ENCODE measurements at regions not wholly inside any gene's neighbourhood (a gene's known extent, or its start where the extent isn't known, plus 50 kb on each side); places are given as distances from the start of the nearest gene placed in this dataset.

DNA sequence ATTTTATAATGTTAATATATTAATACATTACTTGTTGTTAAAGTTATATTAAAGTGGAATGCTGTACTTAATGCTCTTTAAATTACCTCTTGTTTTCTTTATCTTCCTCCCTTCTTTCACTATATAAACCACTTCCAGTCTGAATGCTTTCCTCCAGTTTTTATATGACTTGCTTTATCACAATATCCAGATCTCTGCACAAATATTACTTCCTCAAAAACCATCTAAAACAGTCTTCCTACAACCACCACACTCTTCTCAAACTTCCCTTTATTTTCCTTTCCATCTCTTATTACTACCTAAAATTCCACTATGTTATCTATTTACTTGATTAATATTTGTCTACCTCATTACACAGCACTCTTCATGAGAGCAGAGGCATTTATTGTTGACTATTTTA is 956.6 kb downstream of the LRFN5 start:
- no peak for FAIRE-seq
- Histone ChIP-seq H3K9ac (ENCODE audit: low read length in 3 of 3) (no peak overlapping the region), H3K4me3 (ENCODE audit: low read length in 3 of 3) (no peak overlapping the region), H3K9me3 (ENCODE audit: control insufficient read depth in 2 of 3, insufficient read depth in 1 of 3, low read length in 3 of 3) (no peaks in the 10 kb centered on the region), H3K27ac (ENCODE audit: low read depth in 2 of 2, low read length in 2 of 2) (no peak overlapping the region), H3K36me3 (ENCODE audit: control insufficient read depth in 2 of 3, insufficient read depth in 3 of 3, low read length in 3 of 3) (no peaks in the 10 kb centered on the region), H3K4me1 (ENCODE audit: control insufficient read depth in 2 of 3, insufficient read depth in 2 of 3, low read depth in 1 of 3, low read length in 3 of 3) (peaks cover 0 to 3% (median 0%) of the 10 kb centered on the region in 3 donors), H3K27me3 (ENCODE audit: control insufficient read depth, insufficient read depth, low read length) (no peaks in the 10 kb centered on the region)
- no peak for TF ChIP-seq CTCF (IDR thresholded peaks at IDR 0.05; ENCODE audit: borderline replicate concordance, extremely low read depth, insufficient read depth)
- intact Hi-C loops (cut with DNase I), result no loop called here
- DNase-seq, result no peak

GRCh38 chr14:42556551-42556950 is 949.9 kb downstream of the LRFN5 start:
- Histone ChIP-seq H3K36me3 (ENCODE audit: control insufficient read depth in 2 of 3, insufficient read depth in 3 of 3, low read length in 3 of 3) (no peaks in the 10 kb centered on the region), H3K27me3 (ENCODE audit: control insufficient read depth, insufficient read depth, low read length) (no peaks in the 10 kb centered on the region), H3K9ac (ENCODE audit: low read length in 3 of 3) (no peak overlapping the region), H3K9me3 (ENCODE audit: control insufficient read depth in 2 of 3, insufficient read depth in 1 of 3, low read length in 3 of 3) (no peaks in the 10 kb centered on the region), H3K4me3 (ENCODE audit: low read length in 3 of 3) (no peak overlapping the region), H3K4me1 (ENCODE audit: control insufficient read depth in 2 of 3, insufficient read depth in 2 of 3, low read depth in 1 of 3, low read length in 3 of 3) (no peaks in the 10 kb centered on the region), H3K27ac (ENCODE audit: low read depth in 2 of 2, low read length in 2 of 2) (no peak overlapping the region)
- no peak for TF ChIP-seq CTCF (IDR thresholded peaks at IDR 0.05; ENCODE audit: borderline replicate concordance, extremely low read depth, insufficient read depth)
- intact Hi-C loops (cut with DNase I), result no loop called here
- no peak for DNase-seq
- FAIRE-seq, result no peak

GRCh38 chr14:42555365-42555764 is 948.7 kb downstream of the LRFN5 start:
- Histone ChIP-seq H3K27me3 (ENCODE audit: control insufficient read depth, insufficient read depth, low read length) (no peaks in the 10 kb centered on the region), H3K27ac (ENCODE audit: low read depth in 2 of 2, low read length in 2 of 2) (no peak overlapping the region), H3K4me1 (ENCODE audit: control insufficient read depth in 2 of 3, insufficient read depth in 2 of 3, low read depth in 1 of 3, low read length in 3 of 3) (no peaks in the 10 kb centered on the region), H3K4me3 (ENCODE audit: low read length in 3 of 3) (no peak overlapping the region), H3K9me3 (ENCODE audit: control insufficient read depth in 2 of 3, insufficient read depth in 1 of 3, low read length in 3 of 3) (no peaks in the 10 kb centered on the region), H3K36me3 (ENCODE audit: control insufficient read depth in 2 of 3, insufficient read depth in 3 of 3, low read length in 3 of 3) (no peaks in the 10 kb centered on the region), H3K9ac (ENCODE audit: low read length in 3 of 3) (no peak overlapping the region)
- TF ChIP-seq CTCF (IDR thresholded peaks at IDR 0.05; ENCODE audit: borderline replicate concordance, extremely low read depth, insufficient read depth), result no peak
- intact Hi-C loops (cut with DNase I), result no loop called here
- DNase-seq (no peak), FAIRE-seq (no peak)

DNA sequence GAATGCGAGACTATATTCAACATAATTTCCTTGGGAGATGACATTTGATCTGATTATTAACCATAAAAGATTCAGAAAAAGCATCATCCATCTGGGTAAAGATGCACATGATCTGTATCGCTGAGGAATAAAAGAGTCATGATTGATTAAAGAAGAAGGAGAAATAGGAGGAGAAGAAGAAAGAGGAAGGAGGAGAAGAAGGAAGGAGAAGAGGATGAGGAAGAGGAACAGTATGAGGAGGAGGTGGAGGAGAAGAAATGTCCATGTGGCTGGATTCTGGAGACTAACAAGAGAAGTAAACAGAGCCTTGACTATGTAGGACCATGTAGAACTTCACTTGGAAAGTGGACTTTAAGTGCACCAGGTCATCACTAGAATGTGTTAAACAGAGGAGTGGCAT is 947.4 kb downstream of the LRFN5 start:
- DNase-seq (no peak), FAIRE-seq (no peak)
- H3K4me1 ChIP-seq (ENCODE audit: control insufficient read depth in 2 of 3, insufficient read depth in 2 of 3, low read depth in 1 of 3, low read length in 3 of 3), result no peaks in the 10 kb centered on the region
- H3K27me3 ChIP-seq (ENCODE audit: control insufficient read depth, insufficient read depth, low read length), result no peaks in the 10 kb centered on the region
- TF ChIP-seq CTCF (IDR thresholded peaks at IDR 0.05; ENCODE audit: borderline replicate concordance, extremely low read depth, insufficient read depth), result no peak
- H3K4me3 ChIP-seq (ENCODE audit: low read length in 3 of 3), result no peak overlapping the region
- no peak overlapping the region for H3K9ac ChIP-seq (ENCODE audit: low read length in 3 of 3)
- no peak overlapping the region for H3K27ac ChIP-seq (ENCODE audit: low read depth in 2 of 2, low read length in 2 of 2)
- intact Hi-C loops (cut with DNase I), result no loop called here
- H3K36me3 ChIP-seq (ENCODE audit: control insufficient read depth in 2 of 3, insufficient read depth in 3 of 3, low read length in 3 of 3), result no peaks in the 10 kb centered on the region
- no peaks in the 10 kb centered on the region for H3K9me3 ChIP-seq (ENCODE audit: control insufficient read depth in 2 of 3, insufficient read depth in 1 of 3, low read length in 3 of 3)

Data from kidney (tissue), 13 donors.